D721Med (cell line): ENCODE measurements at regions not wholly inside any gene's neighbourhood (a gene's known extent, or its start where the extent isn't known, plus 50 kb on each side); places are given as distances from the start of the nearest gene placed in this dataset.

Source experiments
- DNase-seq: peaks from one replicate; pipeline ENCODE4 v3.0.0; 2011; ENCODE audit warnings: low spot score; ENCODE audit not compliant: insufficient read length
- FAIRE-seq: peaks from 2 replicates; lab custom pipeline; 2011; peaks lifted over from hg19 to GRCh38; lab: Jason Lieb, UNC
- TF ChIP-seq, protein P1 (sequence below): IDR thresholded peaks from 2 replicates; pipeline ENCODE4 v1.5.1; 2012; ENCODE audit warnings: mild to moderate bottlenecking, control low read depth; ENCODE audit not compliant: insufficient read depth; ENCODE audit errors: missing control alignments

DNA sequence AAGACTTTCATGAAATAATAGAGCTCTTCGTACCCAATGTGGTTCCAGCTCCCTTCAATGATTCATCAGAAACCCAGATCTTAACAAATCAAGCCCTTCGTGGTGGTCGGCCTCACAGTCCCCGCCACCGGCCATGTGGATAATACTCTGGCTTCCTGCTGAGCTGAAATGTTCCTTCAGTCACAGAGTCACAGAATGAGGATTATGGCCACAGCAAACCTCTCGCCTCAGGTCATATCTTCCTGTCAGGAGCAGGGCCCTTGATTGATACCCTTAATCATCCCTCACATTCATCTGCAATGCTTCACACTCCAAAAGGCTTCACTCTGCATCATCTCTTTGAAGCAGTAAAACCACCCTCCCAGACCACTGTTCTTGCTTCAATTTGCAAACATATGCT is 452.6 kb downstream of the OCA2 start:
- TF ChIP-seq, protein P1, sequence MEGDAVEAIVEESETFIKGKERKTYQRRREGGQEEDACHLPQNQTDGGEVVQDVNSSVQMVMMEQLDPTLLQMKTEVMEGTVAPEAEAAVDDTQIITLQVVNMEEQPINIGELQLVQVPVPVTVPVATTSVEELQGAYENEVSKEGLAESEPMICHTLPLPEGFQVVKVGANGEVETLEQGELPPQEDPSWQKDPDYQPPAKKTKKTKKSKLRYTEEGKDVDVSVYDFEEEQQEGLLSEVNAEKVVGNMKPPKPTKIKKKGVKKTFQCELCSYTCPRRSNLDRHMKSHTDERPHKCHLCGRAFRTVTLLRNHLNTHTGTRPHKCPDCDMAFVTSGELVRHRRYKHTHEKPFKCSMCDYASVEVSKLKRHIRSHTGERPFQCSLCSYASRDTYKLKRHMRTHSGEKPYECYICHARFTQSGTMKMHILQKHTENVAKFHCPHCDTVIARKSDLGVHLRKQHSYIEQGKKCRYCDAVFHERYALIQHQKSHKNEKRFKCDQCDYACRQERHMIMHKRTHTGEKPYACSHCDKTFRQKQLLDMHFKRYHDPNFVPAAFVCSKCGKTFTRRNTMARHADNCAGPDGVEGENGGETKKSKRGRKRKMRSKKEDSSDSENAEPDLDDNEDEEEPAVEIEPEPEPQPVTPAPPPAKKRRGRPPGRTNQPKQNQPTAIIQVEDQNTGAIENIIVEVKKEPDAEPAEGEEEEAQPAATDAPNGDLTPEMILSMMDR: no peak
- FAIRE-seq: no peak

DNA sequence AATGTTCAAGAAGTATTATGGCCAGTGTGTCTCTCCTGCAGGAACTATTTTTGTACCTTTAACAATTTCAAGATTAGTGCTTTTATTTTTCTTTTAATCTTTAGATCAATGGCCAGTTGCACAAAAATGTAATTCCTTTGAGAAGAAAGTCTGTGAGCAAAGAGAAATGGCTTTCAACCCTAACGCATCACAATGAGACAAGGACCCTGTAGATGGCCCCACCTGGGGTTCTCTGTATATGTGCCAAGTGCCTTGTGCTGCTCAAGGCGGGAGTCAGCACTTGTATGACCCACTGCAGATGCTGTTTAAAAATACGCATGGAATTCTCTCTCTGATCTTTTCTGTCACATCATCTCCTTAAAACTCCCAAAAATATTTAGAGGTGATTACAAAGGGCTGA is 453.4 kb downstream of the OCA2 start:
- no peak for FAIRE-seq
- no peak for DNase-seq
- TF ChIP-seq, protein P1: no peak

More for the DNA sequence above, 452.6 kb downstream of the OCA2 start:
- DNase-seq: no peak

DNA sequence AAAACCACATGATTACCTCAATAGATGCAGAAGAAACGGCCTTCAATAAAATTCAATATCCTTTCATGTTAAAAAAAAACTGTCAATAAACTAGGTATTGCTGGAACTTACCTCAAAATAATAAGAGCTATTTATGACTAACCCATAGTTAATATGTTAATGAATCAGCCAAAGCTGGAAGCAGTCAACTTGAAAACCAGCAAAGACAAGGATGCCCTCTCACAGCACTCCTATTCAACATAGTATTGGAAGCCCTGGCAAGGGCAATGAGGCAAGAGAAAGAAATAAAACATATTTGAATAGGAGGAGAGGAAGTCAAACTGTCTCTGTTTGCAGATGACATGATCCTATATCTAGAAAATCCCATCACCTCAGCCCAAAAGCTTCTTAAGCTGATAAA is 456.1 kb downstream of the OCA2 start:
- TF ChIP-seq, protein P1: no peak
- DNase-seq: no peak
- FAIRE-seq: no peak

- DNase-seq (no peak), FAIRE-seq (no peak)
- TF ChIP-seq, protein P1: no peak
Measured at GRCh38 chr15:27639595-27639994, 459.5 kb downstream of the OCA2 start.

DNA sequence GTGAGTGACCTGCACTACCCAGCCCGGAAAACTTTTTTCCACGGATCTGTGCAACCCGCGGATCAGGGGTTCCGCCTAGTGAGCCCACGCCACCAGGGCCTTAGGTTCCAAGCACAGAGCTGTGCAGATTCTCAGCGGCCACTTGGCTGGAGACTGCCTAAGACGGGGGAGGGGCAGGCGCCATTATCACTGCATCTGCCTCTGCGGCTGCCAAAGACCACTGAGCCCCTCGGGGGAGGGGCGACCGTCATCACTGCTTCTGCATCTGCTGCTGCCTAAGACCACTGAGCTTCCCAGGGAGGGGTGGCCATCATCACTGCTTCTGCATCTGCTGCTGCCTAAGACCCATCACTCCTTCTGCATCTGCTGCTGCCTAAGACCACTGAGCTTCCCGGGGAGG is 460.2 kb downstream of the OCA2 start:
- FAIRE-seq: no peak
- TF ChIP-seq, protein P1: no peak
- no peak for DNase-seq

- TF ChIP-seq, protein P1: no peak
- FAIRE-seq: no peak
- no peak for DNase-seq
Measured at GRCh38 chr15:27635916-27636315, 463.2 kb downstream of the OCA2 start.

- TF ChIP-seq, protein P1: no peak
- DNase-seq: no peak
- no peak for FAIRE-seq
Measured at GRCh38 chr15:27628486-27628885, 470.6 kb downstream of the OCA2 start.
